ENCODE measurements at regions not wholly inside any gene's neighbourhood (a gene's known extent, or its start where the extent isn't known, plus 50 kb on each side); places are given as distances from the start of the nearest gene placed in this dataset.

DNA sequence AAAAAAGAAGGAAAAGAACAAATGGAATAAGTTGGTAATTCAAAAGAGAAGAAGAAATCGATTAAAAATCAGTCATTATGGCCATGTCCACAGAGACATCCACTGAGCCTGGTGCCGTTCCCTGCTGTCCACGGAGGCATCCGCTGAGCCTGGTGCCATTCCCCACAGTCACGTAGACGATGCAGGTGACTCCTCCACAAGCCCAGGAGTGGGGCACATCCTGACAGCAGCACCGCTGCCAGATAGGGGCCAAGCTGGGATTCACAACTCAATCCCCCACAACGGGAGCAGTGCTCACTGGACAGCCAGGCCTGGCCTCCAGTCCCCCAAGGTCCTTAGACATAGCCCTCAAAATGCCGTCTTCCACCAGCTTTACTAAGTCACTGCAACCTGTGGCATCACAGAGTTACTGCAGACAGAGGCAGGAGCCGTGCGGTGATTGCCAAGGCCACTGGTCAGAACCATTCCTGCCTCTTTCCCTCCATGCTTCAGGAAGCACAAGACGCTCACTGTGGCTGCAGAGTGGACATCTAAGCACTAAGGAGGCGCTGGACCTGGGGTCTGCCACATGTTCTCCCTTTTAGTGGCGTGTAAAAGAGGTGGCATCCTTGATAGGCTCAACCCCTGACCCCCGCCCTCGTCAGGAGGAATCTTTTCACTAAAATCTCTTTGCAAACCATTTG, 131.5 kb upstream of the SPACA7 start:
- Mint-ChIP-seq H3K4me1 (no peaks in the 10 kb centered on the region), H3K4me3 (no peak overlapping the region), H3K27ac (no peak overlapping the region), H3K27me3 (no peaks in the 10 kb centered on the region), H3K9me3 (no peaks in the 10 kb centered on the region), H3K36me3 (ENCODE audit: low read depth) (no peaks in the 10 kb centered on the region)
- ATAC-seq (no peak), DNase-seq (no peak)

GRCh38 chr13:112245179-112245724, 130.9 kb upstream of the SPACA7 start:
- no peak overlapping the region for H3K4me3 Mint-ChIP-seq
- H3K9me3 Mint-ChIP-seq = no peaks in the 10 kb centered on the region
- no peaks in the 10 kb centered on the region for H3K4me1 Mint-ChIP-seq
- ATAC-seq = no peak
- no peaks in the 10 kb centered on the region for H3K27me3 Mint-ChIP-seq
- no peak for DNase-seq
- H3K36me3 Mint-ChIP-seq (ENCODE audit: low read depth) = no peaks in the 10 kb centered on the region
- H3K27ac Mint-ChIP-seq = no peak overlapping the region

GRCh38 chr13:112245989-112246388, 130.2 kb upstream of the SPACA7 start:
- Mint-ChIP-seq H3K36me3 (ENCODE audit: low read depth) (no peaks in the 10 kb centered on the region), H3K9me3 (no peaks in the 10 kb centered on the region), H3K27me3 (no peaks in the 10 kb centered on the region), H3K4me3 (no peak overlapping the region), H3K27ac (no peak overlapping the region), H3K4me1 (no peaks in the 10 kb centered on the region)
- ATAC-seq (no peak), DNase-seq (no peak)

GRCh38 chr13:112246731-112247470, 129.3 kb upstream of the SPACA7 start:
- H3K27me3 Mint-ChIP-seq = no peaks in the 10 kb centered on the region
- H3K9me3 Mint-ChIP-seq = no peaks in the 10 kb centered on the region
- ATAC-seq = no peak
- H3K4me1 Mint-ChIP-seq = no peaks in the 10 kb centered on the region
- H3K36me3 Mint-ChIP-seq (ENCODE audit: low read depth) = no peaks in the 10 kb centered on the region
- no peak overlapping the region for H3K4me3 Mint-ChIP-seq
- DNase-seq = no peak
- no peak overlapping the region for H3K27ac Mint-ChIP-seq

- H3K9me3 Mint-ChIP-seq = no peaks in the 10 kb centered on the region
- DNase-seq = no peak
- H3K27ac Mint-ChIP-seq = no peak overlapping the region
- ATAC-seq = no peak
- no peaks in the 10 kb centered on the region for H3K27me3 Mint-ChIP-seq
- no peak overlapping the region for H3K4me3 Mint-ChIP-seq
- H3K36me3 Mint-ChIP-seq (ENCODE audit: low read depth) = no peaks in the 10 kb centered on the region
- no peaks in the 10 kb centered on the region for H3K4me1 Mint-ChIP-seq
Measured at GRCh38 chr13:112247471-112248405, 128.4 kb upstream of the SPACA7 start.

DNA sequence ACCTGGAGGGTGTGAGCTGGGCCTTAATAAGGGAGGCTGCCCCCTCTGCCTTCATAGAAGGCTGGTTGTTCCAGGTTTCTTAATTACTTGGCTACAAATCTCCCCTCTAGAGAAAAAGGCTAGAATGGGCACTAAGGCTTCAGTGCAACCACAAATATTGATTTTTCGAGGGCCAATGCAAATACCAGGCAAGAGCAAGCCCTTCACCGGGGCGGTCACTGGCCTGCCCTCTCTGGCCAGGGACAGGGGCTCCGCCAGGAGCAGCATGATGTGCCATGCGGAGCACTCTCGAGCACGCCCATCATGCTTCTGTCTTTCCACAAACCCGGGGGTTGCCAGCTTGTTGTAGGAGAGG, 127.8 kb upstream of the SPACA7 start:
- Mint-ChIP-seq H3K9me3 (no peaks in the 10 kb centered on the region), H3K27ac (no peak overlapping the region), H3K4me1 (no peaks in the 10 kb centered on the region), H3K4me3 (no peak overlapping the region), H3K36me3 (ENCODE audit: low read depth) (no peaks in the 10 kb centered on the region), H3K27me3 (no peaks in the 10 kb centered on the region)
- no peak for ATAC-seq
- DNase-seq = no peak

DNA sequence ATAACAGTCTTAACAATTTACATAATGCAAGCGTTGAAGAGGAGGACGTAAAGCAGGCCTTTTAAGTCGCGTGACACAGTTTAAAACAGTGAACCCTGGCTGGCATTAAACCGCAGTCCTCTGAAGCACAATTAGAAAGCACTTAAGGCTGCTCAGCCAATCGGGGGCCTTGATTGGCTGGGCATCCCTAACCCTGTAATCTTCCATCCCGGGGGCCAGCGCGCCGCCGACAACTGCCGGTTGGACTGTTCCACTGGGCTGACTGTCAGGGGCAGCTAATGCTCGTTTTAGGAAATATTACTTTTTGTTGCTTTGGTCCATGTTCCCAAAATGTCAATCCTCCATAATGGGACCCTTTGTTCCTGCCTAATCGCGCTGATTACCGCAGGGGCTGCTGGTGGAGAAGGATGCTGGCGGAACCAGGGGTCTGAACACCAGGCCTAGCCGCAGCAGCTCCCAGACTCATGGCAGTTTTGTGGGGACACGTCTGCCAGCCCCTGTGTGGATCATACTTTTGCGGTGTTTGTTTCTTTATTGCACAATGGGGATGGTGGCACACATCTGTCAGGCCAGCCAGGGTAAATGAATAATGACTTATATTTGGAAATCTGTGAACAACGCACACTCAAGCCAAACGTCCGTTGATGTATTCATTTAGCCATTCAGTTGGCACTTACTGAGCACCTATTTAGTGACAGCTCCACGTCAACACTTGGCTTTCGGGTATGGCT, 127.1 kb upstream of the SPACA7 start:
- Mint-ChIP-seq H3K4me1 (no peaks in the 10 kb centered on the region), H3K27ac (no peak overlapping the region), H3K27me3 (no peaks in the 10 kb centered on the region), H3K36me3 (ENCODE audit: low read depth) (no peaks in the 10 kb centered on the region), H3K4me3 (no peak overlapping the region), H3K9me3 (no peaks in the 10 kb centered on the region)
- DNase-seq = no peak
- no peak for ATAC-seq

- no peaks in the 10 kb centered on the region for H3K4me1 Mint-ChIP-seq
- no peaks in the 10 kb centered on the region for H3K36me3 Mint-ChIP-seq (ENCODE audit: low read depth)
- no peak for ATAC-seq
- no peak overlapping the region for H3K27ac Mint-ChIP-seq
- H3K27me3 Mint-ChIP-seq = no peaks in the 10 kb centered on the region
- no peak overlapping the region for H3K4me3 Mint-ChIP-seq
- no peaks in the 10 kb centered on the region for H3K9me3 Mint-ChIP-seq
- DNase-seq = no peak
Measured at GRCh38 chr13:112249644-112250610, 126.2 kb upstream of the SPACA7 start.

GRCh38 chr13:112250788-112251445, 125.2 kb upstream of the SPACA7 start:
- Mint-ChIP-seq H3K36me3 (ENCODE audit: low read depth) (no peaks in the 10 kb centered on the region), H3K4me3 (no peak overlapping the region), H3K27ac (no peak overlapping the region), H3K27me3 (no peaks in the 10 kb centered on the region), H3K9me3 (no peaks in the 10 kb centered on the region), H3K4me1 (no peaks in the 10 kb centered on the region)
- ATAC-seq (no peak), DNase-seq (no peak)

- H3K27ac Mint-ChIP-seq = no peak overlapping the region
- no peak overlapping the region for H3K4me3 Mint-ChIP-seq
- no peaks in the 10 kb centered on the region for H3K4me1 Mint-ChIP-seq
- H3K27me3 Mint-ChIP-seq = no peaks in the 10 kb centered on the region
- H3K9me3 Mint-ChIP-seq = no peaks in the 10 kb centered on the region
- ATAC-seq = no peak
- DNase-seq = no peak
- H3K36me3 Mint-ChIP-seq (ENCODE audit: low read depth) = no peaks in the 10 kb centered on the region
Measured at GRCh38 chr13:112251930-112252585, 124.1 kb upstream of the SPACA7 start.

DNA sequence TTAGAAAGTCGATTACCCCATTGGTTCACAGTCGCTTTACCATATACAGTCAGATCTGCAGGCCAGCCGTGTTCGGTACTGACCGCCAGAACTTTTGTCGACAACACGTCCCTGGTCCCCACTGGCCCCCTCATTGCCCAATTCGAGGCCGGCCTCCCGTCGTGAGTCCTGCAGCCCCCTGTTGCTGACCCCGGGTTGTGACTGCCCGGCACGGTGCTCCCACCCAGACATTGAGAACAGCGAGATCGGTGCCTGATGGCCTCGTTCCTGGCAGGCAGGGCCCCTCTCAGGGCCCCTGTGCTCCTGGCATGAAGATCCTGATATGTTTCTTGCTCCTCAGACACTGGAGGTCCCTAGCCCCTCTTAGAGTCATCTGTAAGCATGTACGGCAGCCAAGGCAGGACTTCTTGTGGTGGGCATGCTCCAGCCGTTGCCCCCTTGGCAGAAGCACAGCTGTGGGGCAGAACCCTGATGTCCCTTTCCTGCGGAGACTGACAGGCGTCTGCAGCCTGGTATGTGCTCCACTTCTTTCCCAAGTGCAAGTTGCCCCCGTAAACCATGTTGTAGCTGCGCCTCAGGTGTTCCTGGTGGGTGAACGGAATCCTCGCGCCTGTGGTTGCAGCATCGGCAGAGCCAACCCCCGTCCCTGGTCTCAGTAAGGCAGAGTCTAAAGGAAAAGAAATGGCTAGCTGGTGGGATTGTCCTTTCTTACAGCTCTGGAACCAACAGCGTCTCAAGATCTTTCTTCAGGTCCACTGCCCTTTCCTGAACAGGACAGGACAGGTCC, 123.2 kb upstream of the SPACA7 start:
- Mint-ChIP-seq H3K27me3 (no peaks in the 10 kb centered on the region), H3K4me3 (no peak overlapping the region), H3K4me1 (no peaks in the 10 kb centered on the region), H3K9me3 (no peaks in the 10 kb centered on the region), H3K27ac (no peak overlapping the region), H3K36me3 (ENCODE audit: low read depth) (no peaks in the 10 kb centered on the region)
- ATAC-seq (no peak), DNase-seq (no peak)

DNA sequence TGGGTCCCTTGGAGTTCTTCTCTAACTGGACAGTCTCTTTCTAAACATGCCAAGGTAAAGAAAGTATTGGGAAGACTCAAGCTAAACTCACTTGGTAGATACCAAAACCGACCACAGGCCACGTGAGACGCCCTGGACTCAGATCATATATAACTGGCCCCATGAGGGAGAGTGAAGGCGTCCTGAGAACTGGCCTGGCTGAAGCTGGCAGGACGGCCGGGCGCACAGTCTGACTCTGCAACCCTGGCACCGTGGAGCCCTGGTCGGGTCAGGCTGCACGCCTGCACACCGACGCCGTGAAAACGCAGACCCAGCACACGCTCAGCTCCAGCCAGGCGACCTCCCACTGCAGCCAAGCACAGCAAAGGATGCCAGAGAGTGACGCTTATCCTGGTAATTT, 122.5 kb upstream of the SPACA7 start:
- Mint-ChIP-seq H3K36me3 (ENCODE audit: low read depth) (no peaks in the 10 kb centered on the region), H3K9me3 (no peaks in the 10 kb centered on the region), H3K27me3 (no peaks in the 10 kb centered on the region), H3K27ac (no peak overlapping the region), H3K4me3 (no peak overlapping the region), H3K4me1 (no peaks in the 10 kb centered on the region)
- no peak for DNase-seq
- no peak for ATAC-seq
